NCI-H748 (cell line): ENCODE measurements at regions not wholly inside any gene's neighbourhood (a gene's known extent, or its start where the extent isn't known, plus 50 kb on each side); places are given as distances from the start of the nearest gene placed in this dataset.

Source experiments
- DNase-seq: peaks from one replicate; lab custom pipeline; 2025; ENCODE audit not compliant: unreplicated experiment; lab: John Stamatoyannopoulos, UW

GRCh38 chr13:97561182-97561581 is 127.2 kb downstream of the RAP2A start:
- no peak for DNase-seq

GRCh38 chr13:97562962-97563361 is 129.0 kb downstream of the RAP2A start:
- DNase-seq, result no peak

GRCh38 chr13:97564956-97565355 is 131.0 kb downstream of the RAP2A start:
- DNase-seq, result no peak

GRCh38 chr13:97565906-97566305 is 131.9 kb downstream of the RAP2A start:
- no peak for DNase-seq

- peak; percentile 37 for DNase-seq
Observed at GRCh38 chr13:97566907-97567306, 132.9 kb downstream of the RAP2A start.

GRCh38 chr13:97567510-97568243 is 133.7 kb downstream of the RAP2A start:
- no peak for DNase-seq

- no peak for DNase-seq
Observed at GRCh38 chr13:97568850-97569249, 134.9 kb downstream of the RAP2A start.

GRCh38 chr13:97569841-97570240 is 135.9 kb downstream of the RAP2A start:
- DNase-seq, result no peak

- no peak for DNase-seq
Observed at GRCh38 chr13:97570442-97570841, 136.5 kb downstream of the RAP2A start.

- DNase-seq, result no peak
Observed at GRCh38 chr13:97573011-97573410, 139.0 kb downstream of the RAP2A start.

GRCh38 chr13:97574926-97575325 is 141.0 kb downstream of the RAP2A start:
- DNase-seq, result peak; percentile 67

GRCh38 chr13:97577026-97577425 is 143.1 kb downstream of the RAP2A start:
- no peak for DNase-seq

- DNase-seq, result no peak
Observed at GRCh38 chr13:97582170-97582569, 148.2 kb downstream of the RAP2A start.

- peak; percentile 94 for DNase-seq
Observed at GRCh38 chr13:97583907-97584497, 150.0 kb downstream of the RAP2A start.

- DNase-seq, result no peak
Observed at GRCh38 chr13:97586941-97587340, 153.0 kb downstream of the RAP2A start.

- DNase-seq, result no peak
Observed at GRCh38 chr13:97588993-97589392, 155.0 kb downstream of the RAP2A start.

- peak; percentile 79 for DNase-seq
Observed at GRCh38 chr13:97600458-97601075, 166.6 kb downstream of the RAP2A start.

GRCh38 chr13:97615266-97615665 is 181.3 kb downstream of the RAP2A start:
- no peak for DNase-seq

- DNase-seq, result no peak
Observed at GRCh38 chr13:97616385-97616784, 182.4 kb downstream of the RAP2A start.

GRCh38 chr13:97621025-97621424 is 187.1 kb downstream of the RAP2A start:
- DNase-seq, result no peak

- DNase-seq, result no peak
Observed at GRCh38 chr13:97621631-97622030, 187.7 kb downstream of the RAP2A start.

- no peak for DNase-seq
Observed at GRCh38 chr13:97627566-97627965, 193.6 kb downstream of the RAP2A start.
